ENCODE measurements at regions not wholly inside any gene's neighbourhood (a gene's known extent, or its start where the extent isn't known, plus 50 kb on each side); places are given as distances from the start of the nearest gene placed in this dataset.

- DNase-seq (ENCODE audit: low read depth): no peak
These were observed 296.5 kb upstream of the RASGRP1 start for GRCh38 chr15:38861108-38861507.

GRCh38 chr15:38862099-38862498, 297.5 kb upstream of the RASGRP1 start:
- no peak for DNase-seq (ENCODE audit: low read depth)

GRCh38 chr15:38863381-38863780, 298.8 kb upstream of the RASGRP1 start:
- no peak for DNase-seq (ENCODE audit: low read depth)

- DNase-seq (ENCODE audit: low read depth): no peak
These were observed 299.5 kb upstream of the RASGRP1 start for GRCh38 chr15:38864122-38864521.

GRCh38 chr15:38864827-38865581, 300.4 kb upstream of the RASGRP1 start:
- DNase-seq (ENCODE audit: low read depth): peak; percentile 97

- DNase-seq (ENCODE audit: low read depth): no peak
These were observed 302.9 kb upstream of the RASGRP1 start for GRCh38 chr15:38867556-38867955.

- DNase-seq (ENCODE audit: low read depth): peak; percentile 95
These were observed 303.9 kb upstream of the RASGRP1 start for GRCh38 chr15:38868326-38869114.

GRCh38 chr15:38871638-38872037, 307.0 kb upstream of the RASGRP1 start:
- no peak for DNase-seq (ENCODE audit: low read depth)

- no peak for DNase-seq (ENCODE audit: low read depth)
These were observed 308.1 kb upstream of the RASGRP1 start for GRCh38 chr15:38872732-38873131.

GRCh38 chr15:38873158-38873557, 308.5 kb upstream of the RASGRP1 start:
- DNase-seq (ENCODE audit: low read depth): no peak

- DNase-seq (ENCODE audit: low read depth): no peak
These were observed 309.9 kb upstream of the RASGRP1 start for GRCh38 chr15:38874464-38874863.

- no peak for DNase-seq (ENCODE audit: low read depth)
These were observed 311.6 kb upstream of the RASGRP1 start for GRCh38 chr15:38876211-38876610.

- no peak for DNase-seq (ENCODE audit: low read depth)
These were observed 312.0 kb upstream of the RASGRP1 start for GRCh38 chr15:38876621-38877020.

- no peak for DNase-seq (ENCODE audit: low read depth)
These were observed 312.9 kb upstream of the RASGRP1 start for GRCh38 chr15:38877471-38877870.

- DNase-seq (ENCODE audit: low read depth): no peak
These were observed 313.4 kb upstream of the RASGRP1 start for GRCh38 chr15:38878026-38878425.

- DNase-seq (ENCODE audit: low read depth): no peak
These were observed 314.3 kb upstream of the RASGRP1 start for GRCh38 chr15:38878926-38879325.

GRCh38 chr15:38879909-38880471, 315.4 kb upstream of the RASGRP1 start:
- peak; percentile 88 for DNase-seq (ENCODE audit: low read depth)

GRCh38 chr15:38882221-38882620, 317.6 kb upstream of the RASGRP1 start:
- peak; percentile 75 for DNase-seq (ENCODE audit: low read depth)

- peak; percentile 60 for DNase-seq (ENCODE audit: low read depth)
These were observed 319.4 kb upstream of the RASGRP1 start for GRCh38 chr15:38883987-38884386.

- DNase-seq (ENCODE audit: low read depth): peak; percentile 69
These were observed 320.4 kb upstream of the RASGRP1 start for GRCh38 chr15:38885001-38885400.

- peak; percentile 78 for DNase-seq (ENCODE audit: low read depth)
These were observed 320.9 kb upstream of the RASGRP1 start for GRCh38 chr15:38885471-38885952.

GRCh38 chr15:38886315-38887163, 321.9 kb upstream of the RASGRP1 start:
- peak; percentile 48 for DNase-seq (ENCODE audit: low read depth)

Data from GM04503 (cell line).